Fibroblast of lung (primary cell): ENCODE measurements at regions not wholly inside any gene's neighbourhood (a gene's known extent, or its start where the extent isn't known, plus 50 kb on each side); places are given as distances from the start of the nearest gene placed in this dataset.

Experiments used
- DNase-seq, 2 donors: peaks; one replicate each; pipeline versions ENCODE4 v3.0.0 to v3.0.0-alpha.2; 2010; ENCODE audit warnings: low read depth in 2 of 2
- H2AFZ ChIP-seq: 2 replicates; pipeline ENCODE4 v1.5.1; 2012; ENCODE audit warnings: low read length, control low read depth, inconsistent platforms
- H3K27ac ChIP-seq: 2 replicates; pipeline ENCODE4 v1.5.1; 2011; ENCODE audit warnings: low read length, control low read depth; ENCODE audit not compliant: insufficient read depth
- H3K27me3 ChIP-seq: 2 replicates; pipeline ENCODE4 v1.5.1; 2011; ENCODE audit warnings: mild to moderate bottlenecking, low read length; ENCODE audit not compliant: control insufficient read depth, insufficient read depth
- H3K36me3 ChIP-seq: 2 replicates; pipeline ENCODE4 v1.5.1; 2011; ENCODE audit warnings: low read length; ENCODE audit not compliant: control insufficient read depth, insufficient read depth
- H3K4me1 ChIP-seq: 2 replicates; pipeline ENCODE4 v1.5.1; 2011; ENCODE audit warnings: low read length; ENCODE audit not compliant: control insufficient read depth, insufficient read depth; ENCODE audit errors: extremely low read depth
- H3K4me2 ChIP-seq: 2 replicates; pipeline ENCODE4 v1.5.1; 2011; ENCODE audit warnings: low read length, control low read depth; ENCODE audit not compliant: insufficient read depth; ENCODE audit errors: extremely low read depth
- H3K4me3 ChIP-seq, 4 experiments: fragments of 200-600 bp in 1 of 4; sonication (generic) in 1 of 4; replicated peaks in 1 of 4; 2 replicates each; pipeline ENCODE4 v1.5.1; 2011 to 2016; ENCODE audit warnings: low read length in 4 of 4, low read depth in 3 of 4, mild to moderate bottlenecking in 3 of 4, control low read depth in 2 of 4, inconsistent platforms in 1 of 4, mixed read lengths in 1 of 4; ENCODE audit not compliant: insufficient read depth in 1 of 4; ENCODE audit errors: control extremely low read depth in 1 of 4
- H3K79me2 ChIP-seq: 2 replicates; pipeline ENCODE4 v1.5.1; 2012; ENCODE audit warnings: mild to moderate bottlenecking, low read length, inconsistent platforms; ENCODE audit not compliant: control insufficient read depth, insufficient read depth
- H3K9ac ChIP-seq: 2 replicates; pipeline ENCODE4 v1.5.1; 2011; ENCODE audit warnings: mild to moderate bottlenecking, low read length, control low read depth; ENCODE audit not compliant: insufficient read depth
- H3K9me3 ChIP-seq: 2 replicates; pipeline ENCODE4 v1.5.1; 2012; ENCODE audit warnings: low read depth, low read length; ENCODE audit not compliant: control insufficient read depth, insufficient read depth
- H4K20me1 ChIP-seq: 2 replicates; pipeline ENCODE4 v1.5.1; 2011; ENCODE audit warnings: low read length; ENCODE audit not compliant: control insufficient read depth, insufficient read depth; ENCODE audit errors: extremely low read depth
- CTCF ChIP-seq, 2 donors: IDR thresholded peaks in 1 of 2; conservative IDR thresholded peaks in 1 of 2; 1 replicate in 1 of 2; 2 replicates in 1 of 2; pipeline ENCODE4 v1.5.1; 2011 to 2012; ENCODE audit warnings: low read length in 2 of 2, control low read depth in 1 of 2, inconsistent platforms in 1 of 2, low read depth in 1 of 2, mild to moderate bottlenecking in 1 of 2
- EZH2 ChIP-seq: IDR thresholded peaks from 2 replicates; pipeline ENCODE4 v1.5.1; 2012; ENCODE audit warnings: low read length, control low read depth, mild to moderate bottlenecking; ENCODE audit errors: missing control alignments

GRCh38 chr2:59920961-59921360 is 632.5 kb downstream of the BCL11A start:
- Histone ChIP-seq H3K27me3 (no peaks in the 10 kb centered on the region), H3K4me3 (no peak overlapping the region), H3K4me1 (no peaks in the 10 kb centered on the region), H3K79me2 (no peaks in the 10 kb centered on the region), H3K4me2 (no peak overlapping the region), H3K9ac (no peak overlapping the region), H3K36me3 (no peaks in the 10 kb centered on the region), H4K20me1 (no peaks in the 10 kb centered on the region), H3K9me3 (no peaks in the 10 kb centered on the region), H3K27ac (no peak overlapping the region), H2AFZ (no peak overlapping the region)
- no peak for TF ChIP-seq EZH2
- no peak for TF ChIP-seq CTCF (conservative IDR thresholded peaks at IDR 0.05 in 1 of 2, IDR thresholded peaks at IDR 0.05 in 1 of 2; ENCODE audit: low read depth in 1 of 2, low read length in 2 of 2)
- no peak for DNase-seq

- H3K79me2 ChIP-seq = no peaks in the 10 kb centered on the region
- H3K9me3 ChIP-seq = no peaks in the 10 kb centered on the region
- no peaks in the 10 kb centered on the region for H3K4me1 ChIP-seq
- no peak overlapping the region for H3K27ac ChIP-seq
- H3K9ac ChIP-seq = no peak overlapping the region
- TF ChIP-seq EZH2 (no peak), CTCF (conservative IDR thresholded peaks at IDR 0.05 in 1 of 2, IDR thresholded peaks at IDR 0.05 in 1 of 2; ENCODE audit: low read depth in 1 of 2, low read length in 2 of 2) (no peak)
- no peaks in the 10 kb centered on the region for H3K27me3 ChIP-seq
- no peak overlapping the region for H2AFZ ChIP-seq
- no peak overlapping the region for H3K4me2 ChIP-seq
- no peaks in the 10 kb centered on the region for H3K36me3 ChIP-seq
- no peak for DNase-seq
- no peak overlapping the region for H3K4me3 ChIP-seq
- no peaks in the 10 kb centered on the region for H4K20me1 ChIP-seq
These were observed 633.1 kb downstream of the BCL11A start for GRCh38 chr2:59920307-59920706.

GRCh38 chr2:59919579-59919978 is 633.9 kb downstream of the BCL11A start:
- H3K79me2 ChIP-seq = no peaks in the 10 kb centered on the region
- no peaks in the 10 kb centered on the region for H3K36me3 ChIP-seq
- H3K9ac ChIP-seq = no peak overlapping the region
- H3K27me3 ChIP-seq = no peaks in the 10 kb centered on the region
- no peak for DNase-seq
- H3K4me2 ChIP-seq = no peak overlapping the region
- no peaks in the 10 kb centered on the region for H3K4me1 ChIP-seq
- H4K20me1 ChIP-seq = no peaks in the 10 kb centered on the region
- H3K27ac ChIP-seq = no peak overlapping the region
- H2AFZ ChIP-seq = no peak overlapping the region
- TF ChIP-seq CTCF (conservative IDR thresholded peaks at IDR 0.05 in 1 of 2, IDR thresholded peaks at IDR 0.05 in 1 of 2; ENCODE audit: low read depth in 1 of 2, low read length in 2 of 2) = no peak
- no peak for TF ChIP-seq EZH2
- no peak overlapping the region for H3K4me3 ChIP-seq
- no peaks in the 10 kb centered on the region for H3K9me3 ChIP-seq
